GM23338 (cell line): ENCODE measurements at regions not wholly inside any gene's neighbourhood (a gene's known extent, or its start where the extent isn't known, plus 50 kb on each side); places are given as distances from the start of the nearest gene placed in this dataset.

Experiments used
- ATAC-seq: fragments of 200-7000 bp; cut with Tn5 transposase; 3 replicates; pipeline ENCODE4 v1.9.1; 2020
- DNase-seq: peaks from one replicate; pipeline ENCODE4 v3.0.0-alpha.2; 2015; ENCODE audit warnings: low spot score
- H2AFZ ChIP-seq: fragments of 200-600 bp; sonication (generic); 2 replicates; pipeline ENCODE4 v1.8.0; 2016; ENCODE audit warnings: antibody characterized with exemption, mild to moderate bottlenecking, moderate library complexity
- H3F3A ChIP-seq: fragments of 200-600 bp; sonication (generic); replicated peaks from 2 replicates; pipeline ENCODE4 v1.8.0; 2017; ENCODE audit warnings: antibody characterized with exemption, mixed run types, low read depth
- H3K27ac ChIP-seq: fragments of 200-600 bp; sonication (generic); 2 replicates; pipeline ENCODE4 v1.6.1; 2016; ENCODE audit warnings: low read depth
- H3K27me3 ChIP-seq: fragments of 200-600 bp; sonication (generic); 2 replicates; pipeline ENCODE4 v1.8.0; 2016; ENCODE audit warnings: mild to moderate bottlenecking, mixed run types, moderate library complexity; ENCODE audit not compliant: insufficient read depth
- H3K36me3 ChIP-seq: fragments of 200-600 bp; sonication (generic); 2 replicates; pipeline ENCODE4 v1.8.0; 2016; ENCODE audit warnings: mild to moderate bottlenecking; ENCODE audit not compliant: insufficient read depth
- H3K4me1 ChIP-seq: fragments of 200-600 bp; sonication (generic); 2 replicates; pipeline ENCODE4 v1.8.0; 2016; ENCODE audit warnings: mild to moderate bottlenecking, moderate library complexity; ENCODE audit not compliant: insufficient read depth
- H3K4me2 ChIP-seq: fragments of 200-600 bp; sonication (generic); 2 replicates; pipeline ENCODE4 v1.7.1; 2017; ENCODE audit warnings: mixed run types
- H3K4me3 ChIP-seq: fragments of 200-600 bp; sonication (generic); 2 replicates; pipeline ENCODE4 v1.6.1; 2016; ENCODE audit warnings: mixed run types
- H3K79me2 ChIP-seq: fragments of 200-600 bp; sonication (generic); replicated peaks from 2 replicates; pipeline ENCODE4 v1.8.0; 2017; ENCODE audit warnings: mild to moderate bottlenecking; ENCODE audit not compliant: insufficient read depth
- H3K9me2 ChIP-seq: fragments of 200-600 bp; sonication (generic); 2 replicates; pipeline ENCODE4 v1.8.0; 2017; ENCODE audit not compliant: insufficient read depth
- H4K20me1 ChIP-seq: fragments of 200-600 bp; sonication (generic); replicated peaks from 2 replicates; pipeline ENCODE4 v1.8.0; 2017; ENCODE audit warnings: mild to moderate bottlenecking; ENCODE audit not compliant: insufficient read depth
- H3K27ac Mint-ChIP-seq: 2 replicates; pipeline ENCODE4 v1.8.0; 2020; ENCODE audit warnings: inconsistent platforms, mild to moderate bottlenecking, moderate library complexity, mixed read lengths
- H3K27me3 Mint-ChIP-seq: 3 replicates; pipeline ENCODE4 v1.8.0; 2022; ENCODE audit warnings: low read depth, mild to moderate bottlenecking, moderate library complexity, mixed read lengths, inconsistent platforms; ENCODE audit not compliant: insufficient read depth, poor library complexity
- H3K36me3 Mint-ChIP-seq: 3 replicates; pipeline ENCODE4 v1.8.0; 2021; ENCODE audit warnings: low read depth, mild to moderate bottlenecking, inconsistent platforms, moderate library complexity, mixed read lengths
- H3K4me1 Mint-ChIP-seq: 3 replicates; pipeline ENCODE4 v1.8.0; 2020; ENCODE audit warnings: mild to moderate bottlenecking, inconsistent platforms, mixed read lengths
- H3K4me3 Mint-ChIP-seq: 3 replicates; pipeline ENCODE4 v1.8.0; 2021; ENCODE audit warnings: moderate library complexity, mild to moderate bottlenecking, inconsistent platforms, mixed read lengths
- H3K9me3 Mint-ChIP-seq: 3 replicates; pipeline ENCODE4 v1.8.0; 2020; ENCODE audit warnings: moderate library complexity, mild to moderate bottlenecking, inconsistent platforms, mixed read lengths
- CREB1 ChIP-seq: fragments of 250-450 bp; sonication (Bioruptor Pico); IDR thresholded peaks from 2 replicates; pipeline ENCODE4 v1.5.0; 2020; ENCODE audit warnings: low read depth, mild to moderate bottlenecking, moderate library complexity
- NANOG ChIP-seq: IDR thresholded peaks from 2 replicates; pipeline ENCODE4 v1.6.1; 2016; ENCODE audit warnings: antibody characterized with exemption, borderline replicate concordance
- ZNF114 ChIP-seq: fragments of 250-450 bp; sonication (Bioruptor Pico); IDR thresholded peaks from 2 replicates; pipeline ENCODE4 v1.5.0; 2020; ENCODE audit warnings: mild to moderate bottlenecking, moderate library complexity
- ZNF331 ChIP-seq: fragments of 250-450 bp; sonication (Bioruptor Pico); IDR thresholded peaks from 2 replicates; pipeline ENCODE4 v1.5.0; 2020; ENCODE audit warnings: low read depth, mild to moderate bottlenecking, moderate library complexity
- TF ChIP-seq, protein P1 (sequence below): IDR thresholded peaks from one replicate; pipeline ENCODE4 v1.6.1; 2018; ENCODE audit warnings: antibody characterized with exemption; ENCODE audit not compliant: unreplicated experiment
- TF ChIP-seq, protein P2 (sequence below): fragments of 250-450 bp; sonication (Bioruptor Pico); IDR thresholded peaks from 2 replicates; pipeline ENCODE4 v1.5.0; 2020; ENCODE audit warnings: mild to moderate bottlenecking, moderate library complexity

DNA sequence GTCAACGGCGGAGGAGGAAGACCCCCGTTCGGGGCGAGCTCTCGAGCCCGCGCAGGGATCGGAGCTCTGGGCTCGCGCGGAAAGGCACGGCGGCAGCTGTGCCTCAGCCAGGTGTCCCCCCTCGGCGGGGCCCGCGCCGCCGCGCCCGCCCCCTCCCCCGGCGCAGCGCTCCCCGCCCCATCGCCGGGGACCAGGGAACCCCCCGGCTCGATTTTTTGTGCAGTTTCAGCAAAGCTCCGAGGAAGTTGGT lies 110.0 kb downstream of the KCNRG start:
- peaks cover 56% of the 10 kb centered on the region for H3K4me1 Mint-ChIP-seq
- Histone ChIP-seq H3K27me3 (peaks cover 91% of the 10 kb centered on the region), H3F3A (peaks cover 50% of the 10 kb centered on the region), H3K4me1 (peaks cover 57% of the 10 kb centered on the region), H3K79me2 (no peaks in the 10 kb centered on the region), H3K36me3 (no peaks in the 10 kb centered on the region), H3K4me2 (peak overlapping the region; percentile 95), H3K4me3 (peak overlapping the region; percentile 89), H4K20me1 (peaks cover 29% of the 10 kb centered on the region), H2AFZ (peak overlapping the region; percentile 96), H3K27ac (no peak overlapping the region), H3K9me2 (no peaks in the 10 kb centered on the region)
- H3K27me3 Mint-ChIP-seq, result peaks cover 78% of the 10 kb centered on the region
- TF ChIP-seq, protein P1, sequence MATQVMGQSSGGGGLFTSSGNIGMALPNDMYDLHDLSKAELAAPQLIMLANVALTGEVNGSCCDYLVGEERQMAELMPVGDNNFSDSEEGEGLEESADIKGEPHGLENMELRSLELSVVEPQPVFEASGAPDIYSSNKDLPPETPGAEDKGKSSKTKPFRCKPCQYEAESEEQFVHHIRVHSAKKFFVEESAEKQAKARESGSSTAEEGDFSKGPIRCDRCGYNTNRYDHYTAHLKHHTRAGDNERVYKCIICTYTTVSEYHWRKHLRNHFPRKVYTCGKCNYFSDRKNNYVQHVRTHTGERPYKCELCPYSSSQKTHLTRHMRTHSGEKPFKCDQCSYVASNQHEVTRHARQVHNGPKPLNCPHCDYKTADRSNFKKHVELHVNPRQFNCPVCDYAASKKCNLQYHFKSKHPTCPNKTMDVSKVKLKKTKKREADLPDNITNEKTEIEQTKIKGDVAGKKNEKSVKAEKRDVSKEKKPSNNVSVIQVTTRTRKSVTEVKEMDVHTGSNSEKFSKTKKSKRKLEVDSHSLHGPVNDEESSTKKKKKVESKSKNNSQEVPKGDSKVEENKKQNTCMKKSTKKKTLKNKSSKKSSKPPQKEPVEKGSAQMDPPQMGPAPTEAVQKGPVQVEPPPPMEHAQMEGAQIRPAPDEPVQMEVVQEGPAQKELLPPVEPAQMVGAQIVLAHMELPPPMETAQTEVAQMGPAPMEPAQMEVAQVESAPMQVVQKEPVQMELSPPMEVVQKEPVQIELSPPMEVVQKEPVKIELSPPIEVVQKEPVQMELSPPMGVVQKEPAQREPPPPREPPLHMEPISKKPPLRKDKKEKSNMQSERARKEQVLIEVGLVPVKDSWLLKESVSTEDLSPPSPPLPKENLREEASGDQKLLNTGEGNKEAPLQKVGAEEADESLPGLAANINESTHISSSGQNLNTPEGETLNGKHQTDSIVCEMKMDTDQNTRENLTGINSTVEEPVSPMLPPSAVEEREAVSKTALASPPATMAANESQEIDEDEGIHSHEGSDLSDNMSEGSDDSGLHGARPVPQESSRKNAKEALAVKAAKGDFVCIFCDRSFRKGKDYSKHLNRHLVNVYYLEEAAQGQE, result no peak
- no peak for TF ChIP-seq ZNF331 (CRISPR knock-in tag)
- TF ChIP-seq ZNF114 (CRISPR knock-in tag), result no peak
- TF ChIP-seq, protein P2, sequence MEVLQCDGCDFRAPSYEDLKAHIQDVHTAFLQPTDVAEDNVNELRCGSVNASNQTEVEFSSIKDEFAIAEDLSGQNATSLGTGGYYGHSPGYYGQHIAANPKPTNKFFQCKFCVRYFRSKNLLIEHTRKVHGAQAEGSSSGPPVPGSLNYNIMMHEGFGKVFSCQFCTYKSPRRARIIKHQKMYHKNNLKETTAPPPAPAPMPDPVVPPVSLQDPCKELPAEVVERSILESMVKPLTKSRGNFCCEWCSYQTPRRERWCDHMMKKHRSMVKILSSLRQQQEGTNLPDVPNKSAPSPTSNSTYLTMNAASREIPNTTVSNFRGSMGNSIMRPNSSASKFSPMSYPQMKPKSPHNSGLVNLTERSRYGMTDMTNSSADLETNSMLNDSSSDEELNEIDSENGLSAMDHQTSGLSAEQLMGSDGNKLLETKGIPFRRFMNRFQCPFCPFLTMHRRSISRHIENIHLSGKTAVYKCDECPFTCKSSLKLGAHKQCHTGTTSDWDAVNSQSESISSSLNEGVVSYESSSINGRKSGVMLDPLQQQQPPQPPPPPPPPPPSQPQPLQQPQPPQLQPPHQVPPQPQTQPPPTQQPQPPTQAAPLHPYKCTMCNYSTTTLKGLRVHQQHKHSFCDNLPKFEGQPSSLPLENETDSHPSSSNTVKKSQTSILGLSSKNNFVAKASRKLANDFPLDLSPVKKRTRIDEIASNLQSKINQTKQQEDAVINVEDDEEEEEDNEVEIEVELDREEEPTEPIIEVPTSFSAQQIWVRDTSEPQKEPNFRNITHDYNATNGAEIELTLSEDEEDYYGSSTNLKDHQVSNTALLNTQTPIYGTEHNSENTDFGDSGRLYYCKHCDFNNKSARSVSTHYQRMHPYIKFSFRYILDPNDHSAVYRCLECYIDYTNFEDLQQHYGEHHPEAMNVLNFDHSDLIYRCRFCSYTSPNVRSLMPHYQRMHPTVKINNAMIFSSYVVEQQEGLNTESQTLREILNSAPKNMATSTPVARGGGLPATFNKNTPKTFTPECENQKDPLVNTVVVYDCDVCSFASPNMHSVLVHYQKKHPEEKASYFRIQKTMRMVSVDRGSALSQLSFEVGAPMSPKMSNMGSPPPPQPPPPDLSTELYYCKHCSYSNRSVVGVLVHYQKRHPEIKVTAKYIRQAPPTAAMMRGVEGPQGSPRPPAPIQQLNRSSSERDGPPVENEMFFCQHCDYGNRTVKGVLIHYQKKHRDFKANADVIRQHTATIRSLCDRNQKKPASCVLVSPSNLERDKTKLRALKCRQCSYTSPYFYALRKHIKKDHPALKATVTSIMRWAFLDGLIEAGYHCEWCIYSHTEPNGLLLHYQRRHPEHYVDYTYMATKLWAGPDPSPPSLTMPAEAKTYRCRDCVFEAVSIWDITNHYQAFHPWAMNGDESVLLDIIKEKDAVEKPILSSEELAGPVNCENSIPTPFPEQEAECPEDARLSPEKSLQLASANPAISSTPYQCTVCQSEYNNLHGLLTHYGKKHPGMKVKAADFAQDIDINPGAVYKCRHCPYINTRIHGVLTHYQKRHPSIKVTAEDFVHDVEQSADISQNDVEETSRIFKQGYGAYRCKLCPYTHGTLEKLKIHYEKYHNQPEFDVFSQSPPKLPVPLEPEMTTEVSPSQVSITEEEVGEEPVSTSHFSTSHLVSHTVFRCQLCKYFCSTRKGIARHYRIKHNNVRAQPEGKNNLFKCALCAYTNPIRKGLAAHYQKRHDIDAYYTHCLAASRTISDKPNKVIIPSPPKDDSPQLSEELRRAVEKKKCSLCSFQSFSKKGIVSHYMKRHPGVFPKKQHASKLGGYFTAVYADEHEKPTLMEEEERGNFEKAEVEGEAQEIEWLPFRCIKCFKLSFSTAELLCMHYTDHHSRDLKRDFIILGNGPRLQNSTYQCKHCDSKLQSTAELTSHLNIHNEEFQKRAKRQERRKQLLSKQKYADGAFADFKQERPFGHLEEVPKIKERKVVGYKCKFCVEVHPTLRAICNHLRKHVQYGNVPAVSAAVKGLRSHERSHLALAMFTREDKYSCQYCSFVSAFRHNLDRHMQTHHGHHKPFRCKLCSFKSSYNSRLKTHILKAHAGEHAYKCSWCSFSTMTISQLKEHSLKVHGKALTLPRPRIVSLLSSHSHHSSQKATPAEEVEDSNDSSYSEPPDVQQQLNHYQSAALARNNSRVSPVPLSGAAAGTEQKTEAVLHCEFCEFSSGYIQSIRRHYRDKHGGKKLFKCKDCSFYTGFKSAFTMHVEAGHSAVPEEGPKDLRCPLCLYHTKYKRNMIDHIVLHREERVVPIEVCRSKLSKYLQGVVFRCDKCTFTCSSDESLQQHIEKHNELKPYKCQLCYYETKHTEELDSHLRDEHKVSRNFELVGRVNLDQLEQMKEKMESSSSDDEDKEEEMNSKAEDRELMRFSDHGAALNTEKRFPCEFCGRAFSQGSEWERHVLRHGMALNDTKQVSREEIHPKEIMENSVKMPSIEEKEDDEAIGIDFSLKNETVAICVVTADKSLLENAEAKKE (CRISPR knock-in tag), result no peak
- no peak for TF ChIP-seq CREB1
- TF ChIP-seq NANOG, result no peak
- peak; percentile 0; the same call in 2 of the 3 replicates for ATAC-seq
- no peak overlapping the region for H3K27ac Mint-ChIP-seq
- no peaks in the 10 kb centered on the region; the same call in 2 of the 3 replicates for H3K36me3 Mint-ChIP-seq
- DNase-seq, result no peak
- H3K9me3 Mint-ChIP-seq, result peaks cover 2% of the 10 kb centered on the region; the same call in 2 of the 3 replicates
- peak overlapping the region; percentile 77 for H3K4me3 Mint-ChIP-seq
